ENCODE measurements at regions not wholly inside any gene's neighbourhood (a gene's known extent, or its start where the extent isn't known, plus 50 kb on each side); places are given as distances from the start of the nearest gene placed in this dataset.

GRCh38 chr6:1497761-1498105, 108.4 kb downstream of the FOXF2 start:
- TF ChIP-seq POLR2AphosphoS5 (IDR thresholded peaks at IDR 0.05; ENCODE audit: insufficient read depth in 1 of 2, low read depth in 1 of 2), result no peak
- TF ChIP-seq, protein P1, sequence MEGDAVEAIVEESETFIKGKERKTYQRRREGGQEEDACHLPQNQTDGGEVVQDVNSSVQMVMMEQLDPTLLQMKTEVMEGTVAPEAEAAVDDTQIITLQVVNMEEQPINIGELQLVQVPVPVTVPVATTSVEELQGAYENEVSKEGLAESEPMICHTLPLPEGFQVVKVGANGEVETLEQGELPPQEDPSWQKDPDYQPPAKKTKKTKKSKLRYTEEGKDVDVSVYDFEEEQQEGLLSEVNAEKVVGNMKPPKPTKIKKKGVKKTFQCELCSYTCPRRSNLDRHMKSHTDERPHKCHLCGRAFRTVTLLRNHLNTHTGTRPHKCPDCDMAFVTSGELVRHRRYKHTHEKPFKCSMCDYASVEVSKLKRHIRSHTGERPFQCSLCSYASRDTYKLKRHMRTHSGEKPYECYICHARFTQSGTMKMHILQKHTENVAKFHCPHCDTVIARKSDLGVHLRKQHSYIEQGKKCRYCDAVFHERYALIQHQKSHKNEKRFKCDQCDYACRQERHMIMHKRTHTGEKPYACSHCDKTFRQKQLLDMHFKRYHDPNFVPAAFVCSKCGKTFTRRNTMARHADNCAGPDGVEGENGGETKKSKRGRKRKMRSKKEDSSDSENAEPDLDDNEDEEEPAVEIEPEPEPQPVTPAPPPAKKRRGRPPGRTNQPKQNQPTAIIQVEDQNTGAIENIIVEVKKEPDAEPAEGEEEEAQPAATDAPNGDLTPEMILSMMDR (IDR thresholded peaks at IDR 0.05), result no peak
